C4-2B (cell line): ENCODE measurements at regions not wholly inside any gene's neighbourhood (a gene's known extent, or its start where the extent isn't known, plus 50 kb on each side); places are given as distances from the start of the nearest gene placed in this dataset.

ENCODE experiments used
- ZFX ChIP-seq: fragments of 450-650 bp; IDR thresholded peaks from 2 replicates; pipeline ENCODE4 v1.6.1; 2017
- TF ChIP-seq, protein P1 (sequence below): fragments of 450-650 bp; conservative IDR thresholded peaks from 2 replicates; pipeline ENCODE4 v1.5.1; 2017; ENCODE audit warnings: mild to moderate bottlenecking

DNA sequence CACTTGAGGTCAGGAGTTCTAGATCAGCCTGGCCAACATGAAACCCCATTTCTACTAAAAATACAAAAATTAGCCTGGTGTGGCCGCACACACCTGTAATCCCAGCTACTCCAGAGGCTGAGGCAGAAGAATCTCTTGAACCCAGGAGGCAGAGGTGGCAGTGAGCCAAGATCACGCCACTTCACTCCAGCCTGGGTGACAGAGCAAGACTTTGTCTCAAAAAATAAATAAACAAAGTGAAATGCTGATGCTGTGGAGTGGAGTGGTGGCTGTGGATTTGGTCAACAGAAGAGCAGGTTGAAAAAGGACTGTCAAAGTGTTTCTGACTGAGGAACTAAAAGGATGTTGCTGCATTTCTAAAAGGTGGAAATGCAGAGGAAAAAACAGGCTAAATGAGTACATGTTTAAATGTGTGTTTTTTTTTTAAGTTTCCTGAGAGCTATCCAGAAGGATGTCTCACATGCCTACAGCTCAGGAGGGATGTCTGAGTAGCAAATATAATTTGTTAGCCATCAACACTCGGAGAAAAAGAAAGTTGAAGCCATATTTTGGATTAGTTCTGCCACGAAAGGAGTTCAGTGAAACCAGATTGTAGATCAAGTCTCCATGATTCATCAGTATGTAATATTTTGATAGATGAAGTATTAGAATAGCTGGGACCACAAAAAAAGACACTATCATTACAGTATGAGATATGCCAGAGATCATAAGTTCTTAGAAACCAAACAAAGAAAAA, 621.1 kb upstream of the ADGRB3 start:
- TF ChIP-seq, protein P1, sequence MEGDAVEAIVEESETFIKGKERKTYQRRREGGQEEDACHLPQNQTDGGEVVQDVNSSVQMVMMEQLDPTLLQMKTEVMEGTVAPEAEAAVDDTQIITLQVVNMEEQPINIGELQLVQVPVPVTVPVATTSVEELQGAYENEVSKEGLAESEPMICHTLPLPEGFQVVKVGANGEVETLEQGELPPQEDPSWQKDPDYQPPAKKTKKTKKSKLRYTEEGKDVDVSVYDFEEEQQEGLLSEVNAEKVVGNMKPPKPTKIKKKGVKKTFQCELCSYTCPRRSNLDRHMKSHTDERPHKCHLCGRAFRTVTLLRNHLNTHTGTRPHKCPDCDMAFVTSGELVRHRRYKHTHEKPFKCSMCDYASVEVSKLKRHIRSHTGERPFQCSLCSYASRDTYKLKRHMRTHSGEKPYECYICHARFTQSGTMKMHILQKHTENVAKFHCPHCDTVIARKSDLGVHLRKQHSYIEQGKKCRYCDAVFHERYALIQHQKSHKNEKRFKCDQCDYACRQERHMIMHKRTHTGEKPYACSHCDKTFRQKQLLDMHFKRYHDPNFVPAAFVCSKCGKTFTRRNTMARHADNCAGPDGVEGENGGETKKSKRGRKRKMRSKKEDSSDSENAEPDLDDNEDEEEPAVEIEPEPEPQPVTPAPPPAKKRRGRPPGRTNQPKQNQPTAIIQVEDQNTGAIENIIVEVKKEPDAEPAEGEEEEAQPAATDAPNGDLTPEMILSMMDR, result no peak
- no peak for TF ChIP-seq ZFX
